ENCODE measurements at regions not wholly inside any gene's neighbourhood (a gene's known extent, or its start where the extent isn't known, plus 50 kb on each side); places are given as distances from the start of the nearest gene placed in this dataset.

DNA sequence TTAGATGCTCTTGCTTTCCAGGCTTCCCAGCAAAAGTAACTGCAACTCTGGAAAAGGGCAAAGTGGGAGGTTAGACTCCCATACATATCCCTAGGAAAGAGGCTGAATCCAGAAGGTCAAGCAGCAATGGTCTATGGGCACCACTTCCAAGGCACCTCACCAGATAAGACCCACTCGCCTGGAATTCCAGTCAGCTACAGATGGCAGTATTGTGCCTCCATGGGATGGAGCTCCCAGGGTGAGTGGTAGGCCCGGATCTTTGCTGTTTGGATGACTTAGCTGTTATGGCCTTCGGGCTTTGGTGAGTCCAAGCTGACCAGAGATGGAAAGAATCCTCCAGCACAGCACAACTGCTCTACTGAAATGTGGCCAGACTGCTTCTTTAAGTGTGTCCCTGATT, 688.0 kb downstream of the PCDH19 start:
- TF ChIP-seq POLR2AphosphoS5 (IDR thresholded peaks at IDR 0.05) (no peak), CTCF (IDR thresholded peaks at IDR 0.05) (no peak), POLR2A (IDR thresholded peaks at IDR 0.05) (no peak)
